BE2C (cell line): ENCODE measurements at regions not wholly inside any gene's neighbourhood (a gene's known extent, or its start where the extent isn't known, plus 50 kb on each side); places are given as distances from the start of the nearest gene placed in this dataset.

Source experiments
- DNase-seq: peaks from one replicate; pipeline ENCODE4 v3.0.0-alpha.2; 2020
- H3K27me3 ChIP-seq: fragments of 250-450 bp; sonication (Bioruptor Pico); 2 replicates; pipeline ENCODE4 v1.5.1; 2020; ENCODE audit warnings: mild to moderate bottlenecking
- H3K36me3 ChIP-seq: fragments of 250-450 bp; sonication (Bioruptor Pico); 2 replicates; pipeline ENCODE4 v1.5.1; 2020; ENCODE audit warnings: mild to moderate bottlenecking
- H3K4me1 ChIP-seq: fragments of 250-450 bp; sonication (Bioruptor Pico); 2 replicates; pipeline ENCODE4 v1.5.1; 2020
- H3K4me3 ChIP-seq: 2 replicates; pipeline ENCODE4 v1.5.1; 2011; ENCODE audit warnings: low read depth, low read length
- H3K9me3 ChIP-seq: fragments of 250-450 bp; sonication (Bioruptor Pico); 2 replicates; pipeline ENCODE4 v1.5.1; 2020
- TF ChIP-seq, protein P1 (sequence below): IDR thresholded peaks from 2 replicates; pipeline ENCODE4 v1.5.1; 2012; ENCODE audit warnings: mild to moderate bottlenecking, low read depth, low read length

- H3K4me3 ChIP-seq, result no peak overlapping the region
- no peak for DNase-seq
- no peaks in the 10 kb centered on the region for H3K4me1 ChIP-seq
- TF ChIP-seq, protein P1, sequence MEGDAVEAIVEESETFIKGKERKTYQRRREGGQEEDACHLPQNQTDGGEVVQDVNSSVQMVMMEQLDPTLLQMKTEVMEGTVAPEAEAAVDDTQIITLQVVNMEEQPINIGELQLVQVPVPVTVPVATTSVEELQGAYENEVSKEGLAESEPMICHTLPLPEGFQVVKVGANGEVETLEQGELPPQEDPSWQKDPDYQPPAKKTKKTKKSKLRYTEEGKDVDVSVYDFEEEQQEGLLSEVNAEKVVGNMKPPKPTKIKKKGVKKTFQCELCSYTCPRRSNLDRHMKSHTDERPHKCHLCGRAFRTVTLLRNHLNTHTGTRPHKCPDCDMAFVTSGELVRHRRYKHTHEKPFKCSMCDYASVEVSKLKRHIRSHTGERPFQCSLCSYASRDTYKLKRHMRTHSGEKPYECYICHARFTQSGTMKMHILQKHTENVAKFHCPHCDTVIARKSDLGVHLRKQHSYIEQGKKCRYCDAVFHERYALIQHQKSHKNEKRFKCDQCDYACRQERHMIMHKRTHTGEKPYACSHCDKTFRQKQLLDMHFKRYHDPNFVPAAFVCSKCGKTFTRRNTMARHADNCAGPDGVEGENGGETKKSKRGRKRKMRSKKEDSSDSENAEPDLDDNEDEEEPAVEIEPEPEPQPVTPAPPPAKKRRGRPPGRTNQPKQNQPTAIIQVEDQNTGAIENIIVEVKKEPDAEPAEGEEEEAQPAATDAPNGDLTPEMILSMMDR, result no peak
- H3K27me3 ChIP-seq, result peaks cover 18% of the 10 kb centered on the region; the same call in 1 of the 2 replicates
- no peaks in the 10 kb centered on the region for H3K36me3 ChIP-seq
- no peaks in the 10 kb centered on the region for H3K9me3 ChIP-seq
Observed at GRCh38 chr15:60237446-60237845, 160.3 kb downstream of the ANXA2 start.

GRCh38 chr15:60243769-60244168, 154.0 kb downstream of the ANXA2 start:
- TF ChIP-seq, protein P1, result no peak
- peaks cover 18% of the 10 kb centered on the region for H3K27me3 ChIP-seq
- H3K4me1 ChIP-seq, result no peaks in the 10 kb centered on the region
- no peaks in the 10 kb centered on the region for H3K36me3 ChIP-seq
- no peak for DNase-seq
- H3K9me3 ChIP-seq, result no peaks in the 10 kb centered on the region
- no peak overlapping the region for H3K4me3 ChIP-seq

DNA sequence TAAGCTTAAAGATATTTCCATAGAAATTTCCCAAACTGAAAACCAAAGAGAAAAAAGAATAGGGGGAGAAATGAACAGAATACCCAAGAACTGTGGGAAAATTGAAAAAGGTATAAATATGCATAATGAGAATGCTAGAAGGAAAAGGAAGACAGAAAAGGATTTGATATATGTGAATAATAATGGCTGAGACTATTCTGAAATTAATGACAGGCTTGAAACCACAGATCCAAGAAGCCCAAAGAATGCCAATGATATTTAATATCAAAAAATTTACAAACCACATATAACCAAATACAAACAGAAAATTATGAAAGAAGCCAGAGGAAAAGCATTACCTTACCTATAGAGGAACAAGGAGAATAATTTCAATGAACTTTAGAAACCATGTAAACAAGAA, 153.0 kb downstream of the ANXA2 start:
- Histone ChIP-seq H3K9me3 (no peaks in the 10 kb centered on the region), H3K4me1 (no peaks in the 10 kb centered on the region), H3K27me3 (peaks cover 24% of the 10 kb centered on the region), H3K36me3 (no peaks in the 10 kb centered on the region), H3K4me3 (no peak overlapping the region)
- no peak for DNase-seq
- TF ChIP-seq, protein P1, result no peak

GRCh38 chr15:60250316-60250715, 147.5 kb downstream of the ANXA2 start:
- Histone ChIP-seq H3K27me3 (peaks cover 28% of the 10 kb centered on the region), H3K36me3 (no peaks in the 10 kb centered on the region), H3K4me1 (no peaks in the 10 kb centered on the region), H3K4me3 (no peak overlapping the region), H3K9me3 (no peaks in the 10 kb centered on the region)
- TF ChIP-seq, protein P1, result no peak
- no peak for DNase-seq

GRCh38 chr15:60251300-60252070, 146.3 kb downstream of the ANXA2 start:
- H3K36me3 ChIP-seq, result no peaks in the 10 kb centered on the region
- H3K9me3 ChIP-seq, result no peaks in the 10 kb centered on the region
- TF ChIP-seq, protein P1, result no peak
- no peak for DNase-seq
- H3K27me3 ChIP-seq, result peaks cover 26% of the 10 kb centered on the region
- H3K4me1 ChIP-seq, result no peaks in the 10 kb centered on the region
- H3K4me3 ChIP-seq, result no peak overlapping the region

- TF ChIP-seq, protein P1, result no peak
- H3K4me1 ChIP-seq, result no peaks in the 10 kb centered on the region
- H3K27me3 ChIP-seq, result peaks cover 25% of the 10 kb centered on the region
- H3K4me3 ChIP-seq, result no peak overlapping the region
- H3K9me3 ChIP-seq, result no peaks in the 10 kb centered on the region
- no peaks in the 10 kb centered on the region for H3K36me3 ChIP-seq
- no peak for DNase-seq
Observed at GRCh38 chr15:60254416-60254815, 143.4 kb downstream of the ANXA2 start.
